ENCODE measurements at regions not wholly inside any gene's neighbourhood (a gene's known extent, or its start where the extent isn't known, plus 50 kb on each side); places are given as distances from the start of the nearest gene placed in this dataset.
A peak's percentile ranks its signal among the peaks of the same experiment; 100 is the strongest.
"Not testable (repeated sequence)": the region's sequence is repeated elsewhere in the genome, so short reads cannot be mapped to it uniquely, and the experiment has no call there.

DNA sequence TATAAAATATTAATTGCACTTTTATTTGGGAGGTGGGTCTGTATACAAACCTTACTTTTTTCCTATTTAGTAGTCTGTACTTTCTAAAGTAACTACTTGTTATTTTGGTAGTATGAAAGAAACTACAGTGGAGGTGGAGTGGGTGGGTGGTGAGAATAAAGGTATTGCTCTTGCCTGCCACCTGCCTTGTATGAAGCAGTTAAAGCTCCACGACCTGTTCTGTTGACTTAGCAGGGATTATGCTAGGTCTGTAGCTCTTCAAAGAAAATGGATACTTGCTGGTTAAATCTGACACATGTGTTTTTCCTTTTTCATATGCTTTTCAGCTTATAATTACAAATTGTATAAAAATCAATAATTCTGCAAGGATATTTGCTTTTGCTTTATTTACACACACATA, 111.9 kb downstream of the EHF start:
- no peak for DNase-seq
- H3K4me3 Mint-ChIP-seq, result no peak overlapping the region
- no peaks in the 10 kb centered on the region for H3K36me3 Mint-ChIP-seq (ENCODE audit: insufficient read depth)
- H3K4me1 Mint-ChIP-seq (ENCODE audit: low read depth in 2 of 2), result peaks cover 4% of the 10 kb centered on the region in 2 donors
- H3K27me3 Mint-ChIP-seq, result peaks cover 58 to 75% of the 10 kb centered on the region in 2 donors
- no peak for ATAC-seq (replicated peaks)
- no peak overlapping the region for H3K27ac Mint-ChIP-seq
- peaks cover 0 to 8% of the 10 kb centered on the region in 2 donors for H3K9me3 Mint-ChIP-seq

DNA sequence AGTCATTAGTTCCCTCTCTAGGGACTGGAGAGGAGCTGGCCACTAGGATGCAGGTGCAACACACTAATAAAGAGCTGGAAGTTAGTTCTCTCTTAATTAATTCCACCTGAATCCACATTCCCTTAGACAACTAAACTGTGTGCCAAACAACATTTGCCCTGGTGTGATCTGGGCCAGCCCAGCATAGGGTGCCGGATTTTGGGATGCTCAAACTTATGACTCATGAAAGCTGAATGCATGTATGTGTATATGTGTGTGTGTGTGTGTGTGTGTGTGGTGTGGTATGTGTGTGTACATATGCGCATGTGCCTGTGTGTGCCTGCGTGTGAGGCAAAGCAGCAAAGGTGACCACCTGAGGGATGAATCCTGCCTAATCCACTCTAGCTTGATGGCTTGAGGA, 110.7 kb downstream of the EHF start:
- DNase-seq (no peak), ATAC-seq (replicated peaks) (no peak)
- Mint-ChIP-seq H3K27ac (no peak overlapping the region), H3K27me3 (peaks cover 48 to 69% of the 10 kb centered on the region in 2 donors), H3K4me1 (ENCODE audit: low read depth in 2 of 2) (peaks cover 10 to 16% of the 10 kb centered on the region in 2 donors), H3K36me3 (ENCODE audit: insufficient read depth) (no peaks in the 10 kb centered on the region), H3K9me3 (peaks cover 0 to 4% of the 10 kb centered on the region in 2 donors), H3K4me3 (no peak overlapping the region)

DNA sequence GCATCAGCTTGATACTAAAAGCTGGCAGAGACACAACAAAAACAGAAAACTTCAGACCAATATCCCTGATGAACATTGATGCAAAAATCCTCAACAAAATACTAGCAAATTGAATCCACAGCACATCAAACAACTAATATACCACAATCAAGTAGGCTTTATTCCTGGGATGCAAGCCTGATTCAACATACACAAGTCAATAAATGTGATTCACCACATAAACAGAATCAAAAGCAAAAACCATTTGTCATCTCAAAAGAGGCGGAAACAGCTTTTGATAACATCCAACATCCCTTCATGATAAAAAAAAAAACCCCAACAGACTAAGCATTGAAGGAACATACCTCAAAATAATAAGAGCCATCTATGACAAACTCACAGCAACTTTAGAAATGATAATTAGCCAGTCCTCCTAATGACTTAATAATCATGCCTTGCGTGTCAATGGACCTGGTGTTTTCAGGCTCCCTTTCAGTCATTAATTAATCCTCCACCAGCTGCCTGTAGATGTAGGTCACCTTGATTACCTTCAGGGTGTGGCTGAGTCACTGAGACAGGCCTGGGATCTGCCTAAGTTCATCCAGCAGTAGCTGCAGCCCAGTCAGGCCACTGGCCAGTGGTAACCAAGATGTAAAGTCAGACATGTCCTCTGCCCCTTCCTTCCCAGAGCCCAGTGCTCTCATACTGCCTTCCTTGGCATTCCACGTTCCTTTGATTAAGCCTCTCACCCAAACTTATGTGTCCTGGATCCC, 109.8 kb downstream of the EHF start:
- H3K27me3 Mint-ChIP-seq, result peaks cover 41 to 66% of the 10 kb centered on the region in 2 donors
- H3K36me3 Mint-ChIP-seq (ENCODE audit: insufficient read depth), result no peaks in the 10 kb centered on the region
- no peak for DNase-seq
- H3K4me1 Mint-ChIP-seq (ENCODE audit: low read depth in 2 of 2), result peaks cover 11 to 17% of the 10 kb centered on the region in 2 donors
- no peak overlapping the region for H3K27ac Mint-ChIP-seq
- no peak for ATAC-seq (replicated peaks)
- H3K4me3 Mint-ChIP-seq, result no peak overlapping the region
- H3K9me3 Mint-ChIP-seq, result no peaks in the 10 kb centered on the region

DNA sequence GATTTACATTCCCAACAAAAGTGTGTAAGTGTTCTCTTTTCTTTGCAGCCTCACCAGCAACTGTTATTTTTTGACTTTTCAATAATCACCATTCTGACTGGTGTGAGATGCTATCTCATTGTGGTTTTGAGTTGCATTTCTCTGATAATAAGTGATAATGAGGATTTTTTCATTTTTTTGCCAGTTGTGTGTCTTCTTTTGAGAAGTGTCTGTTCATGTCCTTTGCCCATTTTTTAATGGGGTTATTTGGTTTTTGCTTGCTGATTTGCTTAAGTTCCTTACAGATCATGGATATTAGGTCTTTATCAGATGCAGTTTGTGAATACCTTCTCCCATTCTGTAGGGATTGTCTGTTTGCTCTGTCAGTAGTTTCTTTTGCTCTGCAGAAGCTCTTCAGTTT, 107.7 kb downstream of the EHF start:
- DNase-seq, result no peak
- Mint-ChIP-seq H3K27ac (no peak overlapping the region), H3K36me3 (ENCODE audit: insufficient read depth) (no peaks in the 10 kb centered on the region), H3K4me1 (ENCODE audit: low read depth in 2 of 2) (peaks cover 11 to 17% of the 10 kb centered on the region in 2 donors), H3K27me3 (peaks cover 32 to 51% of the 10 kb centered on the region in 2 donors), H3K9me3 (no peaks in the 10 kb centered on the region), H3K4me3 (no peak overlapping the region)
- no peak for ATAC-seq (replicated peaks)

DNA sequence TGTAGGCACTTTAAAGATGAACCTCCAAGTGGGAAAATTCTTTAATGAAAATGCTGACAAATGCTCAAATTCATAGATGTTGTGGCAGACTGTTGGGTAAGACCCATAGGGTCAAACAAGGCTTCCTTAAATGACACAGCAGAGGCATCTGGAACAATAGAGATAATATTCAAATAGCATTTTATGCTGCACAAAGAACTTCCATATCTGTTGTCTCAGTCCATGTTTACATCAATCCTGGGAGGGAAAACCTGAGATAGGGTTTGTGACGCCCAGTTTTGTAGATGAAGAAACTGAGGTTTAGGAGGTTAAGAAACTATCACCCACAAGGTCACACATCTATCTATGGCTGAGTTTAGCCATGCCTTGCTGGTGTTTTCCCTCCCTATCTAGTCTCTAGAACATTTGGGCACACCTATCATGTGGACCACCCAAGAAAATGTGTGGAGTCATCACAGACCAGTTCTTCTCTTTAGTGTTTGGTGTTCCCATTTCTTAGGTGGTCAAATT, 106.4 kb downstream of the EHF start:
- H3K4me1 Mint-ChIP-seq (ENCODE audit: low read depth in 2 of 2), result peaks cover 11 to 17% of the 10 kb centered on the region in 2 donors
- no peak overlapping the region for H3K27ac Mint-ChIP-seq
- no peaks in the 10 kb centered on the region for H3K9me3 Mint-ChIP-seq
- H3K36me3 Mint-ChIP-seq (ENCODE audit: insufficient read depth), result no peaks in the 10 kb centered on the region
- DNase-seq, result peak in 1 of 3 experiments; percentile 2
- no peak overlapping the region for H3K4me3 Mint-ChIP-seq
- peak; percentile 72 for ATAC-seq (replicated peaks)
- H3K27me3 Mint-ChIP-seq, result peaks cover 35 to 51% of the 10 kb centered on the region in 2 donors

DNA sequence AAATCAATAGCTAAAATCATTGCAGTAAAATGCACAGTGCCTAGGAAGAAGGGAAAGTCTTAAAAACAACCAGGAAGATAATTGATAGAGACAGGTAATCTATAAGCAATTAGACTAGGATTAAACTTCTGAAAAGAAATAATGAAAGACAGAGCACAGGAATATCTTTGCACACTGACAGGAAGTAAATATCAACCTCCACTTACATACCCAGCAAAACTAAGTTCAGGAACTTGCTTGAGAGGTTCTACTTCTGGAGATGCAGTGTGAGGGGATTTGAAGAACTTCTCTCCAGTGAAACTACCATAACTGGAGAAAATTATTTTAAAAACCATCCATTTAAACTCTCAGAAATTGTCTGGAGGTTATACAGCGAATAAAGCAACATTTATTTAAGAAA, 104.1 kb downstream of the EHF start:
- no peak overlapping the region for H3K4me3 Mint-ChIP-seq
- H3K36me3 Mint-ChIP-seq (ENCODE audit: insufficient read depth), result no peaks in the 10 kb centered on the region
- H3K27me3 Mint-ChIP-seq, result peaks cover 12 to 28% of the 10 kb centered on the region in 2 donors
- ATAC-seq (replicated peaks) (no peak), DNase-seq (no peak)
- H3K4me1 Mint-ChIP-seq (ENCODE audit: low read depth in 2 of 2), result peaks cover 11 to 17% of the 10 kb centered on the region in 2 donors
- H3K27ac Mint-ChIP-seq, result no peak overlapping the region
- no peaks in the 10 kb centered on the region for H3K9me3 Mint-ChIP-seq

DNA sequence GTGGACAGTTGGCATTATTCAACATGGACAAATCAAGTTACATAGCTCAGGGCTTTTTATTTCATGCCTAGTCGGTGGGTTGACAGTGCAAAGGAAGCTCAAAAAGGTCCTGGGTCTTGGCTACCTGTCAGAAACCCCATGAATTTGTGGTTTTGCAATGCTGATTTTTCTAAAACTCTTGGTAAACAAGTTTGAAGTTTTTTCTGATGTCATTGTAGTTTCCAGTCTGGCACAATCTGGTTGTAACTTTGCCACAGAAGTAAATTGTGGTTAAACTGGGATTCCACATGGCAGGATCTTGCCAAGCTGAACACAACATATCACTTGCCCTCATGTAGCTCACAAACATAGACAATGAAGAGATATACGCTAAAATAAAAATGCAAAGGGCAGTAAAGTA, 100.8 kb downstream of the EHF start:
- H3K36me3 Mint-ChIP-seq (ENCODE audit: insufficient read depth), result no peaks in the 10 kb centered on the region

DNA sequence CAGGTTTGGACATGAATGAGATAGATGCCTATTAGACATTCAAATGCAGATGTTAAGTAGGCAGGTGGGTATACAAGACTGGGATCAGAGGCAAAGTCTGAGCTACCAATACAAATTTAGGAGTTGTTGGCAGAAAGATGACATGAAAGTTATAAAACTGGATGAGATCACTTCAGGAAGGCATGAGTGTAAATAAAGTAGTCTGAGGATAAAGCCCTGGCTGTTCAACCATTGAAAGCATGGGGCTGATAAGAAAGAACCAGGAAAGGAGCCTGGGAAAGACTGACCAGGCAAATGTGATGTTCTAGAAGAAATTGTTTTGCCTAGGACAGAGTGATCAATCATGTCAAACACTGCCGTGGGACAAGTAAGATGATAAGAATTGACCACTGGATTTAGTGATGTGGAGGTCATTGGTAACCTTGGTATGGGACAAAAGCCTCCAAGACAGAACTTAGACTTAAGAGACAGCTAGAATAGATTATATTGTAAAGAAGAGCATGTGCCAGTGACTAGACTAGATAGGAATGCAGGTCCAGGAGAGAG, 98.5 kb downstream of the EHF start:
- H3K4me1 Mint-ChIP-seq (ENCODE audit: low read depth in 2 of 2), result no peaks in the 10 kb centered on the region
- H3K27me3 Mint-ChIP-seq, result peaks cover 21 to 22% of the 10 kb centered on the region in 2 donors
- H3K36me3 Mint-ChIP-seq (ENCODE audit: insufficient read depth), result peaks cover 3% of the 10 kb centered on the region
- peaks cover 0 to 2% of the 10 kb centered on the region in 2 donors for H3K9me3 Mint-ChIP-seq
- no peak overlapping the region for H3K4me3 Mint-ChIP-seq
- DNase-seq, result no peak
- H3K27ac Mint-ChIP-seq, result no peak overlapping the region
- ATAC-seq (replicated peaks), result no peak

More for the DNA sequence above, 100.8 kb downstream of the EHF start:
- Mint-ChIP-seq H3K9me3 (no peaks in the 10 kb centered on the region), H3K4me3 (no peak overlapping the region), H3K27ac (no peak overlapping the region), H3K27me3 (peaks cover 11 to 17% of the 10 kb centered on the region in 2 donors), H3K4me1 (ENCODE audit: low read depth in 2 of 2) (peaks cover under 1 to 2% of the 10 kb centered on the region in 2 donors)
- no peak for DNase-seq
- ATAC-seq (replicated peaks), result no peak

DNA sequence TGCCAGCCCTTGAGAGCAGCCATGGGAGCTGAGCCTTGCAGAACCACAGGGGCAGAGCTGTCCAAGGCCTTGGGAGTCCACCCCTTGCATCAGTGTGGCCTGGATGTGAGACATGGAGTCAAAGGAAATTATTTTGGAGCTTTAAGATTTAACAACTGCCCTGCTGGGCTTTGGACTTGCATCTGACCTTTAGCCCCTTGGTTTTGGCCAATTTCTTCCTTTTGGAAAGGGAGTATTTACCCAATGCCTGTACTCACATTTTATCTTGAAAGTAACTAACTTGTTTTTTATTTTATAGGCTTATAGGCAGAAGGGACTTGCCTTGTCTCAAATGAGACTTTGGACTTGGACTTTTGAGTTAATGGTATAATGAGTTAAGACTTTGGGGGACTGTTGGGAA, 92.7 kb downstream of the EHF start:
- H3K4me1 Mint-ChIP-seq (ENCODE audit: low read depth in 2 of 2), result not testable (repeated sequence)

More for the DNA sequence above, 92.7 kb downstream of the EHF start:
- not testable (repeated sequence) for H3K27ac Mint-ChIP-seq; ATAC-seq (replicated peaks); H3K4me3 Mint-ChIP-seq; DNase-seq; H3K36me3 Mint-ChIP-seq (ENCODE audit: insufficient read depth)
- Mint-ChIP-seq H3K27me3 (peaks cover 25 to 36% of the 10 kb centered on the region in 2 donors), H3K9me3 (peaks cover 7 to 21% of the 10 kb centered on the region in 2 donors)
